CD4-positive, alpha-beta T cell treated with Interleukin-15 for 1 hour (primary cell): ENCODE measurements at regions not wholly inside any gene's neighbourhood (a gene's known extent, or its start where the extent isn't known, plus 50 kb on each side); places are given as distances from the start of the nearest gene placed in this dataset.

ENCODE experiments used
- DNase-seq: peaks from one replicate; pipeline ENCODE4 v3.0.0-alpha.2; 2020

GRCh38 chr18:40583671-40584070, 1371.4 kb upstream of the PIK3C3 start:
- no peak for DNase-seq

GRCh38 chr18:40582105-40582504, 1372.9 kb upstream of the PIK3C3 start:
- DNase-seq, result no peak

- no peak for DNase-seq
Observed at GRCh38 chr18:40577981-40578365, 1377.1 kb upstream of the PIK3C3 start.

- no peak for DNase-seq
Observed at GRCh38 chr18:40577239-40577980, 1377.6 kb upstream of the PIK3C3 start.

- no peak for DNase-seq
Observed at GRCh38 chr18:40576507-40577115, 1378.4 kb upstream of the PIK3C3 start.

- DNase-seq, result no peak
Observed at GRCh38 chr18:40570615-40571014, 1384.4 kb upstream of the PIK3C3 start.

GRCh38 chr18:40569605-40570004, 1385.4 kb upstream of the PIK3C3 start:
- no peak for DNase-seq

GRCh38 chr18:40566510-40566844, 1388.6 kb upstream of the PIK3C3 start:
- DNase-seq, result no peak

- no peak for DNase-seq
Observed at GRCh38 chr18:40565805-40566509, 1389.1 kb upstream of the PIK3C3 start.

- DNase-seq, result no peak
Observed at GRCh38 chr18:40559556-40559955, 1395.5 kb upstream of the PIK3C3 start.

GRCh38 chr18:40558706-40559392, 1396.2 kb upstream of the PIK3C3 start:
- no peak for DNase-seq

- DNase-seq, result no peak
Observed at GRCh38 chr18:40555914-40556313, 1399.1 kb upstream of the PIK3C3 start.

GRCh38 chr18:40553029-40553428, 1402.0 kb upstream of the PIK3C3 start:
- DNase-seq, result no peak

- DNase-seq, result no peak
Observed at GRCh38 chr18:40546875-40547274, 1408.2 kb upstream of the PIK3C3 start.

- DNase-seq, result no peak
Observed at GRCh38 chr18:40534723-40535122, 1420.3 kb upstream of the PIK3C3 start.

- no peak for DNase-seq
Observed at GRCh38 chr18:40532046-40532445, 1423.0 kb upstream of the PIK3C3 start.

GRCh38 chr18:40531051-40531450, 1424.0 kb upstream of the PIK3C3 start:
- no peak for DNase-seq

- DNase-seq, result no peak
Observed at GRCh38 chr18:40529478-40529877, 1425.6 kb upstream of the PIK3C3 start.

- no peak for DNase-seq
Observed at GRCh38 chr18:40524881-40525280, 1430.2 kb upstream of the PIK3C3 start.

- no peak for DNase-seq
Observed at GRCh38 chr18:40523287-40523686, 1431.7 kb upstream of the PIK3C3 start.

- DNase-seq, result no peak
Observed at GRCh38 chr18:40501026-40501425, 1454.0 kb upstream of the PIK3C3 start.

GRCh38 chr18:40494603-40495002, 1460.4 kb upstream of the PIK3C3 start:
- DNase-seq, result no peak

GRCh38 chr18:40493316-40493715, 1461.7 kb upstream of the PIK3C3 start:
- DNase-seq, result no peak

GRCh38 chr18:40489301-40489700, 1465.7 kb upstream of the PIK3C3 start:
- no peak for DNase-seq
